OCI-LY7 (cell line): ENCODE measurements at regions not wholly inside any gene's neighbourhood (a gene's known extent, or its start where the extent isn't known, plus 50 kb on each side); places are given as distances from the start of the nearest gene placed in this dataset.

ENCODE experiments used
- BruUV-seq: library from RNA; stranded (reverse); fragments of 400-500 nt; replicated peaks from 2 replicates; lab custom pipeline; 2021; lab: Mats Ljungman, UMichigan
- CTCF ChIA-PET: fragments of 300-600 bp; sonication (Branson Sonifier 250); formaldehyde crosslinking; loops from one replicate; lab custom pipeline; 2022; ENCODE audit warnings: antibody characterized with exemption; ENCODE audit not compliant: unreplicated experiment; lab: Charles Lee
- POLR2A ChIA-PET: fragments of 300-600 bp; sonication (Branson Sonifier 250); formaldehyde crosslinking; loops from one replicate; lab custom pipeline; 2022; ENCODE audit warnings: antibody characterized with exemption; lab: Charles Lee
- DNase-seq: peaks from one replicate; pipeline ENCODE4 v3.0.0-alpha.2; 2015; ENCODE audit warnings: low spot score
- H2AFZ ChIP-seq: fragments of 200-600 bp; sonication (generic), shearing (Covaris generic); 2 replicates; pipeline ENCODE4 v1.6.1; 2014; ENCODE audit warnings: mild to moderate bottlenecking, antibody characterized with exemption, low read length, moderate library complexity
- H3K27ac ChIP-seq: fragments of 200-600 bp; sonication (generic); 2 replicates; pipeline ENCODE4 v1.5.1; 2014; ENCODE audit warnings: mixed run types, low read depth, mild to moderate bottlenecking, moderate library complexity, low read length, inconsistent platforms; ENCODE audit not compliant: poor library complexity, severe bottlenecking
- H3K36me3 ChIP-seq: fragments of 200-600 bp; sonication (generic); 2 replicates; pipeline ENCODE4 v1.6.1; 2014; ENCODE audit warnings: mild to moderate bottlenecking, antibody characterized with exemption, low read length, moderate library complexity, mixed read lengths; ENCODE audit not compliant: insufficient read depth
- H3K4me1 ChIP-seq: fragments of 200-600 bp; sonication (generic); 2 replicates; pipeline ENCODE4 v1.5.1; 2014; ENCODE audit warnings: mild to moderate bottlenecking, low read length; ENCODE audit not compliant: insufficient read depth, poor library complexity, severe bottlenecking
- H3K4me2 ChIP-seq: fragments of 200-600 bp; sonication (generic); 2 replicates; pipeline ENCODE4 v1.6.1; 2014; ENCODE audit warnings: mild to moderate bottlenecking, low read length
- H3K4me3 ChIP-seq: fragments of 200-600 bp; sonication (generic); 2 replicates; pipeline ENCODE4 v1.5.1; 2014; ENCODE audit warnings: mild to moderate bottlenecking, low read depth, low read length; ENCODE audit not compliant: poor library complexity, severe bottlenecking
- H3K79me2 ChIP-seq: fragments of 200-600 bp; sonication (generic); 2 replicates; pipeline ENCODE4 v1.6.1; 2016; ENCODE audit warnings: low read depth, mild to moderate bottlenecking, low read length, moderate library complexity, mixed read lengths; ENCODE audit not compliant: insufficient read depth
- H3K9me2 ChIP-seq: fragments of 200-600 bp; sonication (generic); 2 replicates; pipeline ENCODE4 v1.6.1; 2016; ENCODE audit warnings: mild to moderate bottlenecking, low read length, mixed read lengths; ENCODE audit not compliant: insufficient read depth
- H3K9me3 ChIP-seq: fragments of 200-600 bp; sonication (generic); 2 replicates; pipeline ENCODE4 v1.6.1; 2014; ENCODE audit warnings: mild to moderate bottlenecking, mixed run types, low read length, mixed read lengths
- H4K20me1 ChIP-seq: fragments of 200-600 bp; sonication (generic); 2 replicates; pipeline ENCODE4 v1.6.1; 2014; ENCODE audit warnings: mild to moderate bottlenecking, antibody characterized with exemption, low read length, moderate library complexity, mixed read lengths; ENCODE audit not compliant: insufficient read depth
- EZH2phosphoT487 ChIP-seq: fragments of 200-600 bp; sonication (generic); IDR thresholded peaks from 2 replicates; pipeline ENCODE4 v1.6.1; 2018; ENCODE audit warnings: low read depth, borderline replicate concordance, mild to moderate bottlenecking, mixed run types, antibody characterized with exemption, low read length, moderate library complexity, mixed read lengths
- intact Hi-C: fragments of 100-400 bp; cut with micrococcal nuclease; formaldehyde crosslinking; loops from one replicate; pipeline ENCODE4 v1.10.0; 2022; ENCODE audit not compliant: unreplicated experiment
- TF ChIP-seq, protein P1 (sequence below): fragments of 200-600 bp; sonication (generic); conservative IDR thresholded peaks from 2 replicates; pipeline ENCODE4 v1.5.1; 2014; ENCODE audit warnings: mild to moderate bottlenecking, antibody characterized with exemption, low read length, moderate library complexity, mixed read lengths

DNA sequence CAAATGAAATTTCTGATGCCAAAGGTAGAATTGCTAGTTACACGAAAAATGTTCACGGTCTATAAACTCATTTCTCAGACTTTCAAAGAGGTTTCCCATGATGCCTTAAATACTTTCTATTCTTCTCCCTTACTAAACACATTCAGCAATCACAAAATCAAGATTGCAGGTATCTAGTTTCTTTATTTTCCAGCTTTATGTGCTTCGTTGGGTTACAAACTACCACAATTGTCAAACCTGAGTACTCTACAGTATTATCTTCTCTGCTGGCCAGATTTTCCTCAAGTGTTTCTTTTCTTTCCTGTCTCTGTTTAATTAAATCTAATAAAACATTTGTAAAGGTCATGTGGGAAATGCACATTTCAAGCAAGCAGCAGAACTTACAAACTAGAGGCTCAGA, 201.8 kb upstream of the ZNF385D start:
- TF ChIP-seq, protein P1, sequence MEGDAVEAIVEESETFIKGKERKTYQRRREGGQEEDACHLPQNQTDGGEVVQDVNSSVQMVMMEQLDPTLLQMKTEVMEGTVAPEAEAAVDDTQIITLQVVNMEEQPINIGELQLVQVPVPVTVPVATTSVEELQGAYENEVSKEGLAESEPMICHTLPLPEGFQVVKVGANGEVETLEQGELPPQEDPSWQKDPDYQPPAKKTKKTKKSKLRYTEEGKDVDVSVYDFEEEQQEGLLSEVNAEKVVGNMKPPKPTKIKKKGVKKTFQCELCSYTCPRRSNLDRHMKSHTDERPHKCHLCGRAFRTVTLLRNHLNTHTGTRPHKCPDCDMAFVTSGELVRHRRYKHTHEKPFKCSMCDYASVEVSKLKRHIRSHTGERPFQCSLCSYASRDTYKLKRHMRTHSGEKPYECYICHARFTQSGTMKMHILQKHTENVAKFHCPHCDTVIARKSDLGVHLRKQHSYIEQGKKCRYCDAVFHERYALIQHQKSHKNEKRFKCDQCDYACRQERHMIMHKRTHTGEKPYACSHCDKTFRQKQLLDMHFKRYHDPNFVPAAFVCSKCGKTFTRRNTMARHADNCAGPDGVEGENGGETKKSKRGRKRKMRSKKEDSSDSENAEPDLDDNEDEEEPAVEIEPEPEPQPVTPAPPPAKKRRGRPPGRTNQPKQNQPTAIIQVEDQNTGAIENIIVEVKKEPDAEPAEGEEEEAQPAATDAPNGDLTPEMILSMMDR: no peak
- TF ChIP-seq EZH2phosphoT487: no peak
- Histone ChIP-seq H3K36me3 (no peaks in the 10 kb centered on the region), H3K9me3 (no peaks in the 10 kb centered on the region), H4K20me1 (no peaks in the 10 kb centered on the region), H3K4me1 (no peaks in the 10 kb centered on the region), H3K79me2 (no peaks in the 10 kb centered on the region), H3K9me2 (no peaks in the 10 kb centered on the region), H3K4me2 (no peak overlapping the region), H3K4me3 (no peak overlapping the region), H3K27ac (no peak overlapping the region), H2AFZ (no peak overlapping the region)
- no TSS peak for BruUV-seq
- CTCF ChIA-PET: no interaction called here
- POLR2A ChIA-PET: no interaction called here
- intact Hi-C loops: no loop called here
- DNase-seq: no peak

DNA sequence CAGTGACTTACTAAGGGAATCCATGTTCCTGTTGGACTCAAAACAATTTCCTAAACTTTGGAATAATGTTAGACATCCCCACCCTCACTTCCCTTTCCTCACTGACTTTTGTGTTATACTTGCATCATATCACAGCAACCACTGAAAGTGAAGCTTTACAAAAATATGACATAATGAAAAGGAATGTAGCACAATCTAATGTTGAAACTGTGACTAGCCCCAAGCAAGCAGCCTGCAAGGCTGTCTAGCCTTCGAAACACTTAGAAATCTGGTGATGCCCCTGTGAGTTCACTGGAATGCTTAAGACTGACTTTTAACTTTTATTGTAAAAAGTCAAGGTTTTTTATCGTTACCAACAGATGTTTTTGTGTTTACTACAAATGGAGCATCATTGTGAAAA, 203.7 kb upstream of the ZNF385D start:
- H3K4me1 ChIP-seq: no peaks in the 10 kb centered on the region
- no peak overlapping the region for H3K4me3 ChIP-seq
- H3K27ac ChIP-seq: no peak overlapping the region
- H2AFZ ChIP-seq: no peak overlapping the region
- CTCF ChIA-PET: no interaction called here
- no peak for DNase-seq
- H3K79me2 ChIP-seq: no peaks in the 10 kb centered on the region
- intact Hi-C loops: no loop called here
- TF ChIP-seq, protein P1: no peak
- TF ChIP-seq EZH2phosphoT487: no peak
- no peaks in the 10 kb centered on the region for H3K9me3 ChIP-seq
- no peaks in the 10 kb centered on the region for H4K20me1 ChIP-seq
- no peak overlapping the region for H3K4me2 ChIP-seq
- POLR2A ChIA-PET: interaction anchor here (0.7 kb wide), 1 partner anchor 14 kb away, joined by 6 read pairs; no protein-coding TSS in a partner anchor
- no peaks in the 10 kb centered on the region for H3K36me3 ChIP-seq
- no TSS peak for BruUV-seq
- no peaks in the 10 kb centered on the region for H3K9me2 ChIP-seq

DNA sequence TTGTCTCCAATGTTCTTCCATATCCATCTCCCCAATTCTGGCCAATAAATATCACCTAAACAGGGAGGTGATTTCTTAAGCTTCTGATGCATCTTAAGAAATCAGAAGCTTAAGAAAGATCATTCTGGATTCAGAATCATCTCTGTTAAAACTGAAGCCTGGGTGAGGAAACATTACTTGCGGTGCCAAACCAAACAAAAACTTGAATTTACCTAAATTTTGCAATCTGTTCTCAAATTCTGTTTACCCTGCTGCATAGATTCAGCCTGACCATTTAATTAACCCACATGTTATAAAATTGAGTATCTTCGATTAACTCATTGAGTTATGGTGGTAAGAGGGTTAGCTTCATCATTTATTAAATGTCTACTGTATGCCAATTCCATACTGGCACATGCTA, 204.4 kb upstream of the ZNF385D start:
- Histone ChIP-seq H3K4me1 (no peaks in the 10 kb centered on the region), H4K20me1 (no peaks in the 10 kb centered on the region), H3K9me3 (no peaks in the 10 kb centered on the region), H3K36me3 (no peaks in the 10 kb centered on the region), H3K79me2 (no peaks in the 10 kb centered on the region), H2AFZ (no peak overlapping the region), H3K4me2 (no peak overlapping the region), H3K27ac (no peak overlapping the region), H3K9me2 (no peaks in the 10 kb centered on the region), H3K4me3 (no peak overlapping the region)
- no TSS peak for BruUV-seq
- intact Hi-C loops: no loop called here
- POLR2A ChIA-PET: interaction anchor here (0.7 kb wide), 2 partner anchors 11 to 14 kb away, joined by 3 to 6 read pairs; no protein-coding TSS in a partner anchor
- CTCF ChIA-PET: no interaction called here
- TF ChIP-seq EZH2phosphoT487: no peak
- TF ChIP-seq, protein P1: no peak
- no peak for DNase-seq
